Sigmoid colon (tissue), 4 donors: ENCODE measurements at regions not wholly inside any gene's neighbourhood (a gene's known extent, or its start where the extent isn't known, plus 50 kb on each side); places are given as distances from the start of the nearest gene placed in this dataset.

Experiments
- CTCF ChIP-seq, 4 experiments: fragments of 450-650 bp in 3 of 4; fragments of 200-600 bp in 1 of 4; IDR thresholded peaks; one replicate each; pipeline ENCODE4 v1.5.1; 2016 to 2019; ENCODE audit warnings: antibody characterized with exemption in 4 of 4, mild to moderate bottlenecking in 3 of 4, moderate library complexity in 2 of 4
- EP300 ChIP-seq, 4 donors: sonication (generic); formaldehyde crosslinking; IDR thresholded peaks; one replicate each; pipeline ENCODE4 v1.6.1; 2017; ENCODE audit warnings: antibody characterized with exemption in 4 of 4
- POLR2A ChIP-seq, 2 donors: fragments of 450-650 bp; IDR thresholded peaks; one replicate each; pipeline ENCODE4 v1.6.1; 2016; ENCODE audit warnings: antibody characterized with exemption in 2 of 2, mild to moderate bottlenecking in 2 of 2, moderate library complexity in 2 of 2
- POLR2AphosphoS5 ChIP-seq, 4 donors: sonication (generic); formaldehyde crosslinking; IDR thresholded peaks; one replicate each; pipeline ENCODE4 v1.6.1; 2017; ENCODE audit warnings: antibody characterized with exemption in 4 of 4

GRCh38 chr4:103904123-103904522, 184.3 kb upstream of the TACR3 start:
- no peak for TF ChIP-seq POLR2AphosphoS5 (IDR thresholded peaks at IDR 0.05)
- no peak for TF ChIP-seq CTCF (IDR thresholded peaks at IDR 0.05)
- TF ChIP-seq POLR2A (IDR thresholded peaks at IDR 0.05) = no peak
- no peak for TF ChIP-seq EP300 (IDR thresholded peaks at IDR 0.05)
